Endothelial cell of umbilical vein (primary cell): ENCODE measurements at regions not wholly inside any gene's neighbourhood (a gene's known extent, or its start where the extent isn't known, plus 50 kb on each side); places are given as distances from the start of the nearest gene placed in this dataset.

Source experiments
- BruUV-seq: library from RNA; stranded (reverse); fragments of 400-500 nt; replicated peaks from 2 replicates; lab custom pipeline; 2021; lab: Mats Ljungman, UMichigan
- CTCF ChIA-PET: fragments of 300-600, 350-600 bp; sonication (Branson Sonifier 250); formaldehyde crosslinking; loops from one replicate; lab custom pipeline; 2021; ENCODE audit warnings: antibody characterized with exemption, inconsistent platforms; lab: Charles Lee
- POLR2A ChIA-PET: fragments of 300-600, 350-600 bp; sonication (Branson Sonifier 250); formaldehyde crosslinking; loops from one replicate; lab custom pipeline; 2021; ENCODE audit warnings: antibody characterized with exemption, inconsistent platforms; lab: Charles Lee
- DNase-seq: peaks from one replicate; pipeline ENCODE4 v3.0.0-alpha.2; 2011; ENCODE audit warnings: low read depth, low spot score
- FAIRE-seq: peaks from 2 replicates; lab custom pipeline; 2011; peaks lifted over from hg19 to GRCh38; lab: Jason Lieb, UNC
- H2AFZ ChIP-seq: 2 replicates; pipeline ENCODE4 v1.6.0; 2012; ENCODE audit warnings: low read depth, low read length, control low read depth, inconsistent platforms
- H3K27ac ChIP-seq: 2 replicates; pipeline ENCODE4 v1.5.1; 2011; ENCODE audit warnings: low read depth, mild to moderate bottlenecking, control low read depth, low read length, moderate library complexity; ENCODE audit not compliant: insufficient read depth
- H3K27me3 ChIP-seq, 2 experiments: 2 replicates each; pipeline versions ENCODE4 v1.6.0 to v1.6.1; 2011; ENCODE audit warnings: low read length in 2 of 2, mixed read lengths in 1 of 2; ENCODE audit not compliant: control insufficient read depth in 2 of 2, insufficient read depth in 2 of 2
- H3K36me3 ChIP-seq, 2 experiments: 2 replicates in 1 of 2; 3 replicates in 1 of 2; pipeline ENCODE4 v1.5.1; 2011; ENCODE audit warnings: low read length in 2 of 2, mild to moderate bottlenecking in 1 of 2, moderate library complexity in 1 of 2; ENCODE audit not compliant: control insufficient read depth in 2 of 2, insufficient read depth in 2 of 2; ENCODE audit errors: extremely low read depth in 1 of 2
- H3K4me1 ChIP-seq: 3 replicates; pipeline ENCODE4 v1.5.1; 2011; ENCODE audit warnings: mild to moderate bottlenecking, low read length; ENCODE audit not compliant: control insufficient read depth, insufficient read depth; ENCODE audit errors: extremely low read depth
- H3K4me2 ChIP-seq: 2 replicates; pipeline ENCODE4 v1.6.1; 2011; ENCODE audit warnings: low read length, control low read depth, mixed read lengths; ENCODE audit not compliant: insufficient read depth
- H3K4me3 ChIP-seq, 3 experiments: fragments of 200-600 bp in 1 of 3; sonication (generic), shearing (Covaris generic) in 1 of 3; replicated peaks in 1 of 3; 2 replicates each; pipeline ENCODE4 v1.5.1; 2011 to 2016; ENCODE audit warnings: control low read depth in 3 of 3, low read length in 3 of 3, mild to moderate bottlenecking in 2 of 3, inconsistent platforms in 1 of 3, low read depth in 1 of 3, moderate library complexity in 1 of 3; ENCODE audit not compliant: insufficient read depth in 1 of 3
- H3K79me2 ChIP-seq: 2 replicates; pipeline ENCODE4 v1.6.0; 2012; ENCODE audit warnings: low read length, inconsistent platforms; ENCODE audit not compliant: control insufficient read depth, insufficient read depth
- H3K9ac ChIP-seq: replicated peaks from 2 replicates; pipeline ENCODE3; 2011; ENCODE audit warnings: low read length, control low read depth; ENCODE audit not compliant: insufficient read depth; ENCODE audit errors: extremely low read depth
- H3K9me1 ChIP-seq: replicated peaks from 3 replicates; pipeline ENCODE4 v1.6.0; 2011; ENCODE audit warnings: mild to moderate bottlenecking, low read length; ENCODE audit not compliant: control insufficient read depth, insufficient read depth; ENCODE audit errors: extremely low read depth
- H3K9me3 ChIP-seq: replicated peaks from 2 replicates; pipeline ENCODE4 v1.5.1; 2012; ENCODE audit warnings: low read length, inconsistent platforms; ENCODE audit not compliant: control insufficient read depth, insufficient read depth
- H4K20me1 ChIP-seq: replicated peaks from 2 replicates; pipeline ENCODE3; 2011; ENCODE audit warnings: mild to moderate bottlenecking, low read length; ENCODE audit not compliant: control insufficient read depth, insufficient read depth; ENCODE audit errors: extremely low read depth
- CTCF ChIP-seq, 2 donors: IDR thresholded peaks; 1 replicate in 1 of 2; 2 replicates in 1 of 2; pipeline ENCODE4 v1.5.1; 2011; ENCODE audit warnings: low read length in 2 of 2, mild to moderate bottlenecking in 2 of 2, moderate library complexity in 2 of 2, control low read depth in 1 of 2, inconsistent platforms in 1 of 2, low read depth in 1 of 2; ENCODE audit not compliant: insufficient read depth in 1 of 2; ENCODE audit errors: extremely low read depth in 1 of 2
- EZH2 ChIP-seq: IDR thresholded peaks from 2 replicates; pipeline ENCODE4 v1.6.1; 2012; ENCODE audit warnings: borderline replicate concordance, low read depth, mild to moderate bottlenecking, moderate library complexity, low read length, inconsistent platforms; ENCODE audit not compliant: severe bottlenecking
- FOS ChIP-seq: IDR thresholded peaks from 2 replicates; pipeline ENCODE4 v1.6.1; 2011; ENCODE audit warnings: mild to moderate bottlenecking, low read length, moderate library complexity, borderline replicate concordance; ENCODE audit not compliant: insufficient read depth
- GATA2 ChIP-seq: IDR thresholded peaks from 2 replicates; pipeline ENCODE4 v1.7.0; 2011; ENCODE audit warnings: low read depth, mild to moderate bottlenecking, moderate library complexity, mixed read lengths, low read length; ENCODE audit not compliant: insufficient read length, insufficient read depth
- JUN ChIP-seq: IDR thresholded peaks from 2 replicates; pipeline ENCODE4 v1.6.1; 2011; ENCODE audit warnings: borderline replicate concordance, low read depth; ENCODE audit not compliant: insufficient read length, insufficient read depth
- MAX ChIP-seq: IDR thresholded peaks from 2 replicates; pipeline ENCODE4 v1.6.1; 2011; ENCODE audit not compliant: insufficient read depth, insufficient read length
- MYC ChIP-seq: IDR thresholded peaks from one replicate; pipeline ENCODE4 v1.6.1; 2011; ENCODE audit warnings: mild to moderate bottlenecking, low read depth, low read length
- POLR2A ChIP-seq: IDR thresholded peaks from 2 replicates; pipeline ENCODE4 v1.6.1; 2012; ENCODE audit warnings: low read depth, mild to moderate bottlenecking, control low read depth, low read length
- POLR2AphosphoS5 ChIP-seq: IDR thresholded peaks from 2 replicates; pipeline ENCODE4 v1.6.1; 2012; ENCODE audit warnings: low read depth, mild to moderate bottlenecking, control low read depth, low read length, moderate library complexity; ENCODE audit not compliant: insufficient read depth
- dilution Hi-C: fragments of 300-500 bp; cut with MboI; formaldehyde crosslinking; loops from one replicate; pipeline ENCODE4 v1.15.0; 2019; ENCODE audit warnings: low sequenced_read_pairs; ENCODE audit not compliant: extremely low pct_ligation_motif_present
- intact Hi-C: fragments of 100-400 bp; cut with micrococcal nuclease; formaldehyde crosslinking; loops from one replicate; pipeline ENCODE4 v1.10.0; 2022

- POLR2A ChIA-PET = no interaction called here
- intact Hi-C loops = no loop called here
- Histone ChIP-seq H3K4me1 (no peaks in the 10 kb centered on the region), H3K27ac (no peak overlapping the region), H4K20me1 (no peaks in the 10 kb centered on the region), H2AFZ (no peak overlapping the region), H3K9ac (no peak overlapping the region), H3K9me1 (no peaks in the 10 kb centered on the region), H3K36me3 (no peaks in the 10 kb centered on the region), H3K4me2 (no peak overlapping the region), H3K4me3 (no peak overlapping the region), H3K27me3 (no peaks in the 10 kb centered on the region), H3K79me2 (no peaks in the 10 kb centered on the region), H3K9me3 (no peaks in the 10 kb centered on the region)
- dilution Hi-C loops = no loop called here
- DNase-seq = no peak
- CTCF ChIA-PET = no interaction called here
- no peak for FAIRE-seq
- no TSS peak for BruUV-seq
- no peak for TF ChIP-seq POLR2AphosphoS5
- no peak for TF ChIP-seq MYC
- TF ChIP-seq MAX = no peak
- no peak for TF ChIP-seq GATA2
- TF ChIP-seq EZH2 = no peak
- TF ChIP-seq FOS = no peak
- TF ChIP-seq JUN = no peak
- TF ChIP-seq POLR2A = no peak
- TF ChIP-seq CTCF (IDR thresholded peaks at IDR 0.05; ENCODE audit: extremely low read depth in 1 of 2, insufficient read depth in 1 of 2, low read depth in 1 of 2, low read length in 2 of 2) = no peak
These were observed 109.5 kb upstream of the TEX13C start for GRCh38 chrX:125210146-125210545.
